ENCODE measurements at regions not wholly inside any gene's neighbourhood (a gene's known extent, or its start where the extent isn't known, plus 50 kb on each side); places are given as distances from the start of the nearest gene placed in this dataset.

- TF ChIP-seq ELF4 (IDR thresholded peaks at IDR 0.05) (no peak), TARDBP (IDR thresholded peaks at IDR 0.05) (no peak), SP1 (IDR thresholded peaks at IDR 0.05) (no peak), SUZ12 (IDR thresholded peaks at IDR 0.05) (no peak), LEF1 (IDR thresholded peaks at IDR 0.05; ENCODE audit: borderline replicate concordance) (no peak), L3MBTL2 (conservative IDR thresholded peaks at IDR 0.05) (no peak), HDGF (IDR thresholded peaks at IDR 0.05; ENCODE audit: borderline replicate concordance) (no peak), NFRKB (IDR thresholded peaks at IDR 0.05) (no peak), CTBP1 (IDR thresholded peaks at IDR 0.05; ENCODE audit: borderline replicate concordance) (no peak), ZNF384 (IDR thresholded peaks at IDR 0.05) (no peak), BHLHE40 (IDR thresholded peaks at IDR 0.05; ENCODE audit: borderline replicate concordance) (no peak), ARNT (IDR thresholded peaks at IDR 0.05) (no peak), FOXK2 (IDR thresholded peaks at IDR 0.05) (no peak)
Measured at GRCh38 chr10:125283191-125283835, 123.0 kb upstream of the CTBP2 start.
